ENCODE measurements at regions not wholly inside any gene's neighbourhood (a gene's known extent, or its start where the extent isn't known, plus 50 kb on each side); places are given as distances from the start of the nearest gene placed in this dataset.

DNA sequence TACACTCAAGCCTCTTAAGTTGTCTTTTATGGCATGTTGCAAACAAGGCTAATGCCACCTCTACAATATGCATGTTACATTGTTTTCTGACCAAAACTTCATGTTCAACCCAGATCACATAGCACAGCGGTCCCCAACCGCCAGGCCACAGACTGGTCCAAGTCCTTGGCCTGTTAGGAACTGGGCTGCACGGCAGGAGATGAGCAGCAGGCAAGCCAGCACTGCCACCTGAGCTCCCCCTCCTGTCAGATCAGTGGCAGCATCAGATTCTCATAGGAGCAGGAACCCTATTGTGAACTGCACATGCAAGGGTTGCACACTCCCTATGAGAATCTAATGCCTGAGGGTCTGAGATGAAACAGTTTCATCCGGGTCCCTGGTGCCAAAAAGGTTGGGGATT lies 324.8 kb upstream of the CHAC2 start:
- TF ChIP-seq POLR2AphosphoS5 (IDR thresholded peaks at IDR 0.05) (no peak), EP300 (IDR thresholded peaks at IDR 0.05) (no peak), POLR2A (IDR thresholded peaks at IDR 0.05) (no peak), CTCF (IDR thresholded peaks at IDR 0.05) (no peak)

All from sigmoid colon (tissue), 4 donors.